Kidney epithelial cell (primary cell): ENCODE measurements at regions not wholly inside any gene's neighbourhood (a gene's known extent, or its start where the extent isn't known, plus 50 kb on each side); places are given as distances from the start of the nearest gene placed in this dataset.
"Not testable (repeated sequence)": the region's sequence is repeated elsewhere in the genome, so short reads cannot be mapped to it uniquely, and the experiment has no call there.

ENCODE experiments used
- DNase-seq: peaks from one replicate; pipeline ENCODE4 v3.0.0-alpha.2; 2010; ENCODE audit warnings: low read depth
- H3K27me3 ChIP-seq: 2 replicates; pipeline ENCODE4 v1.6.0; 2011; ENCODE audit warnings: low read length; ENCODE audit not compliant: control insufficient read depth, insufficient read depth
- H3K36me3 ChIP-seq: 2 replicates; pipeline ENCODE4 v1.5.1; 2011; ENCODE audit warnings: low read length; ENCODE audit not compliant: control insufficient read depth, insufficient read depth
- H3K4me3 ChIP-seq: 2 replicates; pipeline ENCODE4 v1.5.1; 2011; ENCODE audit warnings: low read depth, mild to moderate bottlenecking, control low read depth, low read length
- CTCF ChIP-seq: IDR thresholded peaks from 2 replicates; pipeline ENCODE4 v1.5.1; 2011; ENCODE audit warnings: mild to moderate bottlenecking, moderate library complexity, low read length, control low read depth, inconsistent platforms; ENCODE audit not compliant: insufficient read depth, poor library complexity, severe bottlenecking

GRCh38 chr14:35949920-35950513, 123.9 kb downstream of the BRMS1L start:
- Histone ChIP-seq H3K4me3 (no peak overlapping the region), H3K36me3 (no peaks in the 10 kb centered on the region), H3K27me3 (no peaks in the 10 kb centered on the region)
- no peak for DNase-seq
- no peak for TF ChIP-seq CTCF

GRCh38 chr14:35947983-35948382, 121.8 kb downstream of the BRMS1L start:
- not testable (repeated sequence) for H3K27me3 ChIP-seq, H3K36me3 ChIP-seq, H3K4me3 ChIP-seq, DNase-seq

GRCh38 chr14:35944847-35945246, 118.7 kb downstream of the BRMS1L start:
- Histone ChIP-seq H3K4me3 (no peak overlapping the region), H3K27me3 (no peaks in the 10 kb centered on the region), H3K36me3 (no peaks in the 10 kb centered on the region)
- DNase-seq = no peak
- TF ChIP-seq CTCF = peak; percentile 13

- DNase-seq = no peak
- Histone ChIP-seq H3K36me3 (no peaks in the 10 kb centered on the region), H3K4me3 (no peak overlapping the region), H3K27me3 (no peaks in the 10 kb centered on the region)
- TF ChIP-seq CTCF = no peak
Observed at GRCh38 chr14:35940291-35940690, 114.2 kb downstream of the BRMS1L start.

GRCh38 chr14:35938770-35939169, 112.6 kb downstream of the BRMS1L start:
- TF ChIP-seq CTCF = no peak
- Histone ChIP-seq H3K36me3 (no peaks in the 10 kb centered on the region), H3K4me3 (no peak overlapping the region), H3K27me3 (no peaks in the 10 kb centered on the region)
- DNase-seq = no peak

GRCh38 chr14:35934499-35934898, 108.4 kb downstream of the BRMS1L start:
- no peaks in the 10 kb centered on the region for H3K27me3 ChIP-seq
- no peak for DNase-seq
- H3K36me3 ChIP-seq = no peaks in the 10 kb centered on the region
- no peak for TF ChIP-seq CTCF
- H3K4me3 ChIP-seq = no peak overlapping the region
